Suppressor macrophage treated with lipopolysaccharide for 1 hour (primary cell): ENCODE measurements at regions not wholly inside any gene's neighbourhood (a gene's known extent, or its start where the extent isn't known, plus 50 kb on each side); places are given as distances from the start of the nearest gene placed in this dataset.
"Not testable (repeated sequence)": the region's sequence is repeated elsewhere in the genome, so short reads cannot be mapped to it uniquely, and the experiment has no call there.

Experiments
- DNase-seq, 3 donors: peaks; one replicate each; pipeline ENCODE4 v3.0.0-alpha.2; 2020 to 2022

DNA sequence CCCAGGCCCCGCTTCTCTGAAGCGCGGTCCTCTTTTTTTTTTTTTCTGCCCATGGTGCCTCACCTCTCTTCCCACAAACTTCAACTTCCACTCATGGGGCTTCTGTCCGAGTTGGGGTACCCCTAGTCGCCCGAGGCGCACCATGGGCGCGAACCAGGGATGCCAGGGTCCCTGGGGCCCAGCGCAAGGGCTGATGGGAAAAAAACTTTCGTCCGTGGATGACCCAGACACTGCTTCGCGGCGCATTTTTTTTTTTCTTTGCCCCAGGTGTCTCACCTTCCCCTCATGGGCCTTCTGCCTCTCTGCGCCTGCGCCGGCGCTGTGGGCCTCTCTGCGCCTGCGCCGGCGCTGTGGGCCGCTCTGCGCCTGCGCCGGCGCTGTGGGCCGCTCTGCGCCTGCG, 1268.8 kb downstream of the FOXD4L5 start:
- not testable (repeated sequence) for DNase-seq

GRCh38 chr9:64015136-64015535, 1269.9 kb downstream of the FOXD4L5 start:
- DNase-seq: no peak

DNA sequence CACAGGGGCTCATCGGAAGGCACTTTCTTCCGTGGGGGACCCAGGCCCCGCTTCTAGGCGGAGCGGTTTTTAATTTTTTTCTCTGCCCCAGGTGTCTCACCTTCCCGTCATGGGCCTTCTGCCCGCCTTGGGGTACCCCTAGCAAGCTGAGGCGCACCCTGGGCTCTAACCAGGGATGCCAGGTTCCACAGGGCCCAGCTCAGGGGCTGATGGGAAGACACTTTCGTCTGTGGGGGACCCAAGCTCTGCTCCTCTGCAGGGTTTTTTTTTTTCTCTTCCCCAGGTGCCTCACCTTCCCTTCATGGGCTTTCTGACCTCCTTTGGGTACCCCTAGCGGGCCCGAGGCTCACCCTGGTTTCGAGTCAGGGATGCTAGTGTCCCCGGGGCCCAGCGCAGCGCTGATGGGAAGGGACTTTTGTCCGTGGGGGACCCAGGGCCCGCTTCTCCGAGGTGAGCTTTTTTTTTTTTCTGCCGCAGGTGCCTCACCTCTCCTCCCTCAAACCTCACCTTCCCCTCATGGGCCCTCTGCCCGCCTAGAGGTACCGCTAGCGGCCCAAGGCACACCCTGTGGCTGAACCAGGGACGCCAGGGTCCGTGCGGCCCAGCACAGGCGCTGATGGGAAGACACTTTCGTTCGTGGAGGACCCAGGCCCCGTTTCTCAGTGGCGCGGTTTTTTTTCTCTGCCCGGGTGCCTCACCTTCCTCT, 1270.5 kb downstream of the FOXD4L5 start:
- DNase-seq: not testable (repeated sequence)

DNA sequence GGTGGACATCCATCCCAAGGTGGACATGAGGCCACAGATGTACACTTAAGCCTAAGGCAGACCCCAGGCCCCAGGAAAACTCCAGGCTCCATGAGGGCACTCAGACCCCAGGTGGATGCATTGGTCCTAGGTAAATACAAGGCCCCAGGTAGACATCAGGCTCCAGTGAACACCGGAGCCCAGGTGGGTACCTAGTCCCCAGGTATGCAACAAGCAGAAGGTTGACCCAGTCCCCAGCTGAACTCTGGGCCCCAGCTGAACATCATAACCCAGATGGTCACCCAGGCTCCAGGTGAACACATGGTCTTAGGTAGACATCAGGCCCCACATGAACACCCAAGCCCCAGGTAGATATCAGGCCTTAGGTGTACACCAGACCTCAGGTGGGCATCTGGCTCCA, 1271.9 kb downstream of the FOXD4L5 start:
- not testable (repeated sequence) for DNase-seq

DNA sequence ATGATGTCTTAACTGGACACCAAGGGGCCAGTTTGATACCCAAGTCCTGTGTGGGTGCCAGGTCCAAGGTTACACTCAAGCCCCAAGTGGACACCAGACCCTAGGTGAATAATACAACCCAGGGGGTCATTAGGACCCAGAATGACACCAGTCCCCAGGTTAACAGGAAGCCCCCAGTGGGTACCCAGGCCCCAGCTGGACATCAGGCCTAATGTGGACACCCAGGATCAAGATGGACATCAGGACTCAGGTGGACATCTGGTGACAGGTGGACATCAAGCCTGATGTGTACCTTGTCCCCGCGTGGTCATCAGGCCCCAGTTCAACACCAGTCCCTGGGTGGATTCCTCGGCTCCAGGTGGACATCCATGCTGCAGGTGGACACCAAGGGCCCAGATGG, 1273.0 kb downstream of the FOXD4L5 start:
- DNase-seq: not testable (repeated sequence)

- DNase-seq: not testable (repeated sequence)
Observed at GRCh38 chr9:63979741-63980140, 1305.3 kb downstream of the FOXD4L5 start.
